ENCODE measurements at regions not wholly inside any gene's neighbourhood (a gene's known extent, or its start where the extent isn't known, plus 50 kb on each side); places are given as distances from the start of the nearest gene placed in this dataset.

DNA sequence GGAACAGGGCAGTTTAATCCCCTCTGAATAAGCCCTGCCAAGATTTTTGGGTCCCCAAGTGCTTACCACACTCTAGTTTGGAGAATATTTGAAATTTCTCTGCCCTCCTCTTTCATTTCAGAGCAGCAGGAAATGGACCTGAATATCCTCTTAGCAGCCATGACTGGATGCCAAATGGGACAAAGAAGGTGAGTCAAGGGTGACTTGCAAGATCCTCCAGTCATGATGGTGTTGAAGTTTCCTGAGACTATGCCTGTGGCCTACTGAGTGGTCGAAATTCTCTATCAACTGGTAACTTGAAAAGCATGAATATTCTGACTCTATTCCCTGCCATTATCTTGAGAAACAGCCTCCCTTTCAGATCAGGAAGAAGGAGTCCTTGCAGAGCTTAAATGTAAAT, 1674.7 kb upstream of the SEL1L start:
- no peak for TF ChIP-seq ZFX (IDR thresholded peaks at IDR 0.05; ENCODE audit: borderline replicate concordance)
- TF ChIP-seq, protein P1, sequence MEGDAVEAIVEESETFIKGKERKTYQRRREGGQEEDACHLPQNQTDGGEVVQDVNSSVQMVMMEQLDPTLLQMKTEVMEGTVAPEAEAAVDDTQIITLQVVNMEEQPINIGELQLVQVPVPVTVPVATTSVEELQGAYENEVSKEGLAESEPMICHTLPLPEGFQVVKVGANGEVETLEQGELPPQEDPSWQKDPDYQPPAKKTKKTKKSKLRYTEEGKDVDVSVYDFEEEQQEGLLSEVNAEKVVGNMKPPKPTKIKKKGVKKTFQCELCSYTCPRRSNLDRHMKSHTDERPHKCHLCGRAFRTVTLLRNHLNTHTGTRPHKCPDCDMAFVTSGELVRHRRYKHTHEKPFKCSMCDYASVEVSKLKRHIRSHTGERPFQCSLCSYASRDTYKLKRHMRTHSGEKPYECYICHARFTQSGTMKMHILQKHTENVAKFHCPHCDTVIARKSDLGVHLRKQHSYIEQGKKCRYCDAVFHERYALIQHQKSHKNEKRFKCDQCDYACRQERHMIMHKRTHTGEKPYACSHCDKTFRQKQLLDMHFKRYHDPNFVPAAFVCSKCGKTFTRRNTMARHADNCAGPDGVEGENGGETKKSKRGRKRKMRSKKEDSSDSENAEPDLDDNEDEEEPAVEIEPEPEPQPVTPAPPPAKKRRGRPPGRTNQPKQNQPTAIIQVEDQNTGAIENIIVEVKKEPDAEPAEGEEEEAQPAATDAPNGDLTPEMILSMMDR (IDR thresholded peaks at IDR 0.05) = no peak
- no peak overlapping the region for H3K27ac ChIP-seq

DNA sequence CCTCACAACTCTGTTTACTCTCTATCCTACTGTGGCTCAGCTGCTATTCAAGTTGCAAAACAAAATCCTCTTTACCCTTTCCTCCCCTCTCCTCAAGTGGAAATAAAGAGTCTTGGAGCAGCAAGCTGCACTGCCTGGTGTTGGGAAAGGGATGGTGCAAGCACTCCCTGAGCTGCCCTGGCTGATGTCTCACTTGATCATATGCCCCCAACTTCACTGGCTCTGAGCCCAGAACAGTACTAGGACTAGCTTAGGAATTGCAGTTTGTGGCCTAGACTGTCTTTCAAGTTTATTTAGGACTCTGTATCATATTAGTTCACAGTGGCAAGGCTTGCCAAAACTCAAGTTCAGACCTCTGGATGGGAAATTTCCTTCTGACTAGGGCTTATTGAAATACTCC, 1683.8 kb upstream of the SEL1L start:
- H3K27ac ChIP-seq = no peak overlapping the region
- TF ChIP-seq, protein P1 (IDR thresholded peaks at IDR 0.05) = no peak
- TF ChIP-seq ZFX (IDR thresholded peaks at IDR 0.05; ENCODE audit: borderline replicate concordance) = no peak

DNA sequence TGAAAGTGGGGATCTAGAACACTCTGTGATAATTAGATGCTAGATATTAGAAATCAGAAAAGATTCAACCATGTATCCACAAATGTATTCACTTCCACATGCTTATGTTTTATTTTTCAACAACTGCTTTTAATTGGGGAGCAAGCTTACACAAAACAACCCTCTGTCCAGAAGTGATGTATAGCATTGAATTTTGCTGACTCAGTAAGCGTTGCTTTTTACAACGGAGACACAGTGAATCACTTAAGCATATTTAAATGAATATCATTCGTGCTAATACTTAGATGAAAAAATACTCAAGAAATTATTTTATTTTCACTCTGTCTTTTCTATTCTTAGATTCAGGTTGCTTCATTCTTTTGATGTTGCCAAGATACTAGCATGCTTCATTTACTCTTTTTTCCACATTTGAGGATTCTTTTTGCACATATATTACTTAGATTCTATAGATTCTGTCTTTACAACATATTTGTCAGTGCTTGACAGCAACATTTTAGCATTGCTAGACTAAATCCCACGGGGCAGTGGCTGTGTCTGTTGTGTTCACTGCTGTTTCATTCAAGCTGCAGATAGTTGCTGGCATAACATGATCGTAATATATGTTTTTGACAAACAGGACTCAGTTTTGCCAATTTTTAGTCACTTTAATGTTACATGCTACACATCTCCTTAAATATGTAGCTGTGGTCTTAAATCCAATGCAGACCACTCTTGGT, 1714.4 kb upstream of the SEL1L start:
- no peak for TF ChIP-seq ZFX (IDR thresholded peaks at IDR 0.05; ENCODE audit: borderline replicate concordance)
- TF ChIP-seq, protein P1 (IDR thresholded peaks at IDR 0.05) = no peak
- no peak overlapping the region for H3K27ac ChIP-seq

DNA sequence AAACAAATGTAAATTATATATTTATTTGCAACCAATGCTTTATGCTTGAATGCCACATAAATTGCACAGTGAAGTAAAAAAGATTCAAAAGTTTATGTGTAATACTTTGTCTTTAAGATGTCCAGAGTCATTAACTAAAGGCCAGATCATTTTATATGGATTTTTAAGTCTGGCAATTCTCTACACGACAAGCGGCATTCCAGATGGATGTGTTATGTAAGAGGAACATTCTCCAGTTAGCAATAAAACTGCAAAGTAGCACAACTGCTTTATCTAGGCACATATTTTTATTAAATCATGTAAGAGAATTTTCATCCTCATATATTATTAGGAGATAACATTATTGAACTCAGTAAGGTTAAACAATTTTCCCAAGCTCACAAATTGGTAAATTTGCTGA, 1717.7 kb upstream of the SEL1L start:
- H3K27ac ChIP-seq = no peak overlapping the region
- TF ChIP-seq, protein P1 (IDR thresholded peaks at IDR 0.05) = no peak
- TF ChIP-seq ZFX (IDR thresholded peaks at IDR 0.05; ENCODE audit: borderline replicate concordance) = no peak

DNA sequence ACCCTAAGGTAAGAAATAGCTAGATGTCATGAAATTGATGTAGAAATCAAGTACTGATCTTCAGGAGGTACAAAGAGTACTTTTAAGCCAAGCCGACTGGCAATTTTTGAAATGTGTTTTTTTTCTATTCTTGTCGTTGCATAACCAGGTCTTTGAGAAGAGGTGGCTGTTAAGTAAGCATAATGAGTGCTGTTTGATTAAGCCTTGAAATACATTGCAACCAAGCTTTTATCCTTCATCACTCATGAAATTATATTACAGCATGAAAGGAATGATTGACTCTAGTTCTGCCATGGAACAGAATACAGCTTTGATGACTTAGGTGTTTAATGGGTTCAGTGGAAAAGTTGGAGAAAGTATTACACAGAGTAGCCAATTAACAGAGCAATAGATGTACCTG, 1720.2 kb upstream of the SEL1L start:
- H3K27ac ChIP-seq = no peak overlapping the region
- TF ChIP-seq ZFX (IDR thresholded peaks at IDR 0.05; ENCODE audit: borderline replicate concordance) = no peak
- TF ChIP-seq, protein P1 (IDR thresholded peaks at IDR 0.05) = no peak

DNA sequence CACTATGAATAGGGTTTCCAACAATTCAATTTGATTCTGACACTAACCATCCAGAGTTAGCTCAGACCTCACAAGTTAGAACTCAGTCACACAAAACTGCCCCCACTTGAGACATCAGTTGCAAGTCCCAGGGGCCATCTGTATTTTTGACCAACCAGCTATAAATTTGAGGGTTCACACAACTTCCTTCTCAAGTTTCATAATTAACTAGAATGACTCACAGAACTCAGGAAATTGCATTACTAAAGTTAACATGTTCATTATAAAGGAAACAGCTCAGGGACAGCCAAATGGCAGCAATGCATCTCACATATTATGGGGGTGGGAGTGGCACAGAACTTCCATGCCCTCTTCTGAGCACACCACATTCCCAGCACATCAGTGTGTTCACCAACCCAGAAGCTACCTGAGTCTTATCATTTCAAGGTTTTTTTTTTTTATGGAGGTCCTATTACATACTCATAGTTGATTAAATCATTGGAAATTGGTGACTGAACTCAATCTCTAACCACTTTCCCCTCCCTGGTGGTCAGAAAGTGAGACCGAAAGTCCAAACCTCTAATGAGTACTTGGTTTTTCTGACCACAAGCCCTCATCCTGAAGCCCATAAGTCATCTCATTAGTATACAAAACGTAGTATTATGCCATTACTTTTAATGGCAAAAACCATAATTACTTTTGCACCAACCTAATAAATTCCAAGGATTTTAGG, 1721.5 kb upstream of the SEL1L start:
- H3K27ac ChIP-seq = no peak overlapping the region
- TF ChIP-seq, protein P1 (IDR thresholded peaks at IDR 0.05) = no peak
- no peak for TF ChIP-seq ZFX (IDR thresholded peaks at IDR 0.05; ENCODE audit: borderline replicate concordance)

DNA sequence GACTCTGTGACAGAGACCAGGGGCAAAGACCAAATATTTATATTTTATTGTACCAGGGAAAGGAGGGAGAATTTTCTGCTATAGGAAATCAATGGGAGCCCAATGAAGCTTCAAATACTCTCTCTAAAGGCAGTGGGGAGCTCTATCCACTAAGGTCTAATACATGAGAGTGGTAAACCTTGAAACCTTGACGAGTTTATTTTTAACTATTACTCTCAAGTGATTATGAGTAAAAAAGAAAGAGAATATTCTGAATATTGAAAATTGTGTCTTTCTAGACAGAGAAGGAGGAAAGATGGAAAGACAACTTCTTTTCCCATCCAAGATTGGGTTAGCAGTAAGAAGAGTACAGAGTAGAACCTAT, 1722.1 kb upstream of the SEL1L start:
- no peak overlapping the region for H3K27ac ChIP-seq

More for the DNA sequence above, 1722.1 kb upstream of the SEL1L start:
- TF ChIP-seq, protein P1 (IDR thresholded peaks at IDR 0.05) = no peak
- no peak for TF ChIP-seq ZFX (IDR thresholded peaks at IDR 0.05; ENCODE audit: borderline replicate concordance)

Data from 22Rv1 (cell line).